ENCODE measurements at regions not wholly inside any gene's neighbourhood (a gene's known extent, or its start where the extent isn't known, plus 50 kb on each side); places are given as distances from the start of the nearest gene placed in this dataset.

DNA sequence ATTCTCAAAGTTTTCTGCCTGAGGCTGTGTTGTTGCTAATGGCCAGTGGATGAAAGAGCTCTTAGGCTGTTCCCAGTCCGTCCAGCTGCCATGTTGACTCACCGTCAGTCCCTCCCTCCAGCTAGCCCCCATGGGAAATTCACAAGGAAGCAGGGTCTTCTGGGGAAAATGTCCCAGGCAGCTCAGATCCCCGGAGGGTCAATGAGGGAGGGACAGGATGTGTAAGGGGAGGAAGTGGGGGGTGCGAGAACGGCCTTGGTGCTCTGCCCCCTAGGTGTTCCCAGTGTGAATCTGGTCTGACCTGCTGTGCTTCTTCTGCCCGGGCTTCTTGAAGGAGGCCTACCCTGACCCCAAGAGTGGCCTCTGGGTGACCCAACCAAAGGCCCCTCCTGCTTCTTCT, 65.9 kb downstream of the CEBPB start:
- H2AK5ac ChIP-seq (ENCODE audit: low read length) = no peak overlapping the region
- peak overlapping the region; percentile 48 for H3K27ac ChIP-seq (ENCODE audit: low read depth, low read length)
- peak overlapping the region; percentile 76 for H2BK5ac ChIP-seq (ENCODE audit: low read depth, low read length, poor library complexity)
- H3K36me3 ChIP-seq (ENCODE audit: control insufficient read depth in 1 of 2, insufficient read depth in 2 of 2, low read length in 2 of 2) = no peaks in the 10 kb centered on the region
- no peak overlapping the region for H3K23ac ChIP-seq (ENCODE audit: low read length)
- H3K27me3 ChIP-seq (ENCODE audit: insufficient read depth, low read length) = no peaks in the 10 kb centered on the region
- no peak overlapping the region for H2BK120ac ChIP-seq (ENCODE audit: insufficient read depth, low read length, poor library complexity)
- no peak overlapping the region for H3K9ac ChIP-seq (ENCODE audit: low read length)
- no CpG with 5 or more reads among the region's 6 CpGs for WGBS (ENCODE audit: extremely low coverage, insufficient coverage, insufficient read length)
- no peak overlapping the region for H4K12ac ChIP-seq (ENCODE audit: low read depth, low read length)
- no peak overlapping the region for H3K18ac ChIP-seq (ENCODE audit: low read length)
- peaks cover 3% of the 10 kb centered on the region for H3K79me2 ChIP-seq (ENCODE audit: control insufficient read depth, insufficient read depth, low read length, poor library complexity)
- peaks cover 19% of the 10 kb centered on the region for H3K79me1 ChIP-seq (ENCODE audit: low read length)
- H3K9me3 ChIP-seq (ENCODE audit: insufficient read depth, low read depth, low read length) = no peaks in the 10 kb centered on the region
- no peak overlapping the region for H3K14ac ChIP-seq (ENCODE audit: low read length)
- no peak overlapping the region for H2AFZ ChIP-seq (ENCODE audit: insufficient read depth, low read length, poor library complexity)
- H3K4ac ChIP-seq (ENCODE audit: low read depth, low read length) = no peak overlapping the region
- no peak overlapping the region for H3K4me3 ChIP-seq (ENCODE audit: low read depth, low read length)
- peaks cover 17 to 23% of the 10 kb centered on the region in 2 experiments for H3K4me1 ChIP-seq (ENCODE audit: control insufficient read depth in 1 of 2, insufficient read depth in 2 of 2, low read length in 2 of 2)
- H4K91ac ChIP-seq (ENCODE audit: low read depth, low read length) = peak overlapping the region; percentile 5
- no peak overlapping the region for H2BK12ac ChIP-seq (ENCODE audit: low read length)
- H4K8ac ChIP-seq (ENCODE audit: low read depth, low read length) = peak overlapping the region; percentile 8
- DNase-seq = peak; percentile 96 to 97
- no peak overlapping the region for H3K4me2 ChIP-seq (ENCODE audit: low read length)

- Histone ChIP-seq H4K91ac (ENCODE audit: low read depth, low read length) (peak overlapping the region; percentile 92), H3K18ac (ENCODE audit: low read length) (no peak overlapping the region), H3K14ac (ENCODE audit: low read length) (no peak overlapping the region), H3K4me2 (ENCODE audit: low read length) (no peak overlapping the region), H4K12ac (ENCODE audit: low read depth, low read length) (no peak overlapping the region), H3K9ac (ENCODE audit: low read length) (no peak overlapping the region), H3K9me3 (ENCODE audit: insufficient read depth, low read depth, low read length) (no peaks in the 10 kb centered on the region), H4K8ac (ENCODE audit: low read depth, low read length) (no peak overlapping the region), H3K4ac (ENCODE audit: low read depth, low read length) (no peak overlapping the region), H2AFZ (ENCODE audit: insufficient read depth, low read length, poor library complexity) (no peak overlapping the region), H3K36me3 (ENCODE audit: control insufficient read depth in 1 of 2, insufficient read depth in 2 of 2, low read length in 2 of 2) (no peaks in the 10 kb centered on the region), H2AK5ac (ENCODE audit: low read length) (peak overlapping the region; percentile 80), H3K23ac (ENCODE audit: low read length) (no peak overlapping the region), H2BK5ac (ENCODE audit: low read depth, low read length, poor library complexity) (peak overlapping the region; percentile 10), H3K4me1 (ENCODE audit: control insufficient read depth in 1 of 2, insufficient read depth in 2 of 2, low read length in 2 of 2) (peaks cover 14 to 17% of the 10 kb centered on the region in 2 experiments), H2BK12ac (ENCODE audit: low read length) (peak overlapping the region; percentile 97), H3K79me2 (ENCODE audit: control insufficient read depth, insufficient read depth, low read length, poor library complexity) (peaks cover 3% of the 10 kb centered on the region), H3K79me1 (ENCODE audit: low read length) (peaks cover 14% of the 10 kb centered on the region), H3K27ac (ENCODE audit: low read depth, low read length) (peak overlapping the region; percentile 42), H3K4me3 (ENCODE audit: low read depth, low read length) (no peak overlapping the region), H2BK120ac (ENCODE audit: insufficient read depth, low read length, poor library complexity) (peak overlapping the region; percentile 92), H3K27me3 (ENCODE audit: insufficient read depth, low read length) (no peaks in the 10 kb centered on the region)
- DNase-seq = peak; percentile 94 to 97
- no CpG with 5 or more reads among the region's 8 CpGs for WGBS (ENCODE audit: extremely low coverage, insufficient coverage, insufficient read length)
Measured at GRCh38 chr20:50257860-50258259, 67.2 kb downstream of the CEBPB start.

DNA sequence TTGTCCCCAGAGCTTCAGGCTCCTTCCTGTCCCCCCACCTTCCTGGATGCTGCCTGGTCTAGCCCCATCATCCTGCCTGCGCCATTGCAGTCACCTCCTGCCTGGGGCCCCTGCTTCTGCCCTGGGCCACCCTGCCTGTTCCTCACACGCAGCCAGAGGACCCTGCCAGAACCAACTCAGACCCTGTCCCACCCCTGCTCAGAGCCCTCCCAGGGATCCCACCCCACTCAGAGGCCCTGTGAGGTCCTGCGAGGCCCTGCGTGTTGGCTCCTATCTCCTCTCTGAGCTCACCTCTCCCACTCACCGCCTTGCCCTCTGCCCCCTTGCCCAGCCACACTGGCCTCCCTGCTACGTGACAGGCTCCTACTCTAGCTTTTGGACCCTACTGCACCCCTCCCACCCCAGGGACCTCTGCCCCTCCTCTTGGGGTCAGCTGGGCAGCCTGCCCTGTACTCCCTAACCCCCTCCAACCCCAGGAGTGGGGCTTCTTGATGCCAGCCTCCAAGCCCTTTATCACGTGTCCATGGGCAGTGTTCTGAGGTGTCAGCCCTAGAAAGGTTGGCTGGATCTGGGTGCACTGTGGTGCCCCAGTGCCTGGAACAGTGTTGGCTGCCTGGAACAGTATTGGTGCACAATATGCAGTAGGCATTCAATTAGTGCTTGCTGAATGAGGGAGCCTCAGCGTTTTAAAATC, 68.3 kb downstream of the CEBPB start:
- H2BK12ac ChIP-seq (ENCODE audit: low read length) = peak overlapping the region; percentile 67
- H3K9ac ChIP-seq (ENCODE audit: low read length) = no peak overlapping the region
- peak overlapping the region; percentile 0 for H2AK5ac ChIP-seq (ENCODE audit: low read length)
- no CpG with 5 or more reads among the region's 8 CpGs for WGBS (ENCODE audit: extremely low coverage, insufficient coverage, insufficient read length)
- H4K8ac ChIP-seq (ENCODE audit: low read depth, low read length) = no peak overlapping the region
- H3K27ac ChIP-seq (ENCODE audit: low read depth, low read length) = no peak overlapping the region
- no peak overlapping the region for H2BK5ac ChIP-seq (ENCODE audit: low read depth, low read length, poor library complexity)
- no peaks in the 10 kb centered on the region for H3K27me3 ChIP-seq (ENCODE audit: insufficient read depth, low read length)
- no peak overlapping the region for H2AFZ ChIP-seq (ENCODE audit: insufficient read depth, low read length, poor library complexity)
- H3K14ac ChIP-seq (ENCODE audit: low read length) = no peak overlapping the region
- peaks cover 3% of the 10 kb centered on the region for H3K79me2 ChIP-seq (ENCODE audit: control insufficient read depth, insufficient read depth, low read length, poor library complexity)
- H3K36me3 ChIP-seq (ENCODE audit: control insufficient read depth in 1 of 2, insufficient read depth in 2 of 2, low read length in 2 of 2) = no peaks in the 10 kb centered on the region
- H3K18ac ChIP-seq (ENCODE audit: low read length) = no peak overlapping the region
- no peak overlapping the region for H3K4ac ChIP-seq (ENCODE audit: low read depth, low read length)
- H2BK120ac ChIP-seq (ENCODE audit: insufficient read depth, low read length, poor library complexity) = peak overlapping the region; percentile 2
- peak overlapping the region; percentile 41 for H4K91ac ChIP-seq (ENCODE audit: low read depth, low read length)
- H3K79me1 ChIP-seq (ENCODE audit: low read length) = peaks cover 10% of the 10 kb centered on the region
- H3K4me2 ChIP-seq (ENCODE audit: low read length) = no peak overlapping the region
- H3K4me1 ChIP-seq (ENCODE audit: control insufficient read depth in 1 of 2, insufficient read depth in 2 of 2, low read length in 2 of 2) = peaks cover 9 to 11% of the 10 kb centered on the region in 2 experiments
- no peak for DNase-seq
- no peak overlapping the region for H4K12ac ChIP-seq (ENCODE audit: low read depth, low read length)
- no peaks in the 10 kb centered on the region for H3K9me3 ChIP-seq (ENCODE audit: insufficient read depth, low read depth, low read length)
- no peak overlapping the region for H3K23ac ChIP-seq (ENCODE audit: low read length)
- H3K4me3 ChIP-seq (ENCODE audit: low read depth, low read length) = no peak overlapping the region

GRCh38 chr20:50259705-50260478, 69.3 kb downstream of the CEBPB start:
- no peaks in the 10 kb centered on the region for H3K36me3 ChIP-seq (ENCODE audit: control insufficient read depth in 1 of 2, insufficient read depth in 2 of 2, low read length in 2 of 2)
- no peak overlapping the region for H3K4ac ChIP-seq (ENCODE audit: low read depth, low read length)
- H4K12ac ChIP-seq (ENCODE audit: low read depth, low read length) = no peak overlapping the region
- no peak overlapping the region for H2AFZ ChIP-seq (ENCODE audit: insufficient read depth, low read length, poor library complexity)
- peak overlapping the region; percentile 1 for H4K8ac ChIP-seq (ENCODE audit: low read depth, low read length)
- H3K27ac ChIP-seq (ENCODE audit: low read depth, low read length) = no peak overlapping the region
- no peak overlapping the region for H2BK5ac ChIP-seq (ENCODE audit: low read depth, low read length, poor library complexity)
- peak overlapping the region; percentile 23 for H2BK12ac ChIP-seq (ENCODE audit: low read length)
- no CpG with 5 or more reads among the region's 9 CpGs for WGBS (ENCODE audit: extremely low coverage, insufficient coverage, insufficient read length)
- no peak overlapping the region for H3K4me3 ChIP-seq (ENCODE audit: low read depth, low read length)
- peak overlapping the region; percentile 8 for H4K91ac ChIP-seq (ENCODE audit: low read depth, low read length)
- no peak overlapping the region for H3K9ac ChIP-seq (ENCODE audit: low read length)
- no peak overlapping the region for H3K4me2 ChIP-seq (ENCODE audit: low read length)
- H3K14ac ChIP-seq (ENCODE audit: low read length) = no peak overlapping the region
- H3K4me1 ChIP-seq (ENCODE audit: control insufficient read depth in 1 of 2, insufficient read depth in 2 of 2, low read length in 2 of 2) = peaks cover 9 to 11% of the 10 kb centered on the region in 2 experiments
- no peak overlapping the region for H2BK120ac ChIP-seq (ENCODE audit: insufficient read depth, low read length, poor library complexity)
- no peak overlapping the region for H3K18ac ChIP-seq (ENCODE audit: low read length)
- H2AK5ac ChIP-seq (ENCODE audit: low read length) = peak overlapping the region; percentile 22
- no peaks in the 10 kb centered on the region for H3K9me3 ChIP-seq (ENCODE audit: insufficient read depth, low read depth, low read length)
- H3K27me3 ChIP-seq (ENCODE audit: insufficient read depth, low read length) = no peaks in the 10 kb centered on the region
- H3K23ac ChIP-seq (ENCODE audit: low read length) = no peak overlapping the region
- peaks cover 10% of the 10 kb centered on the region for H3K79me1 ChIP-seq (ENCODE audit: low read length)
- no peak for DNase-seq
- peaks cover 3% of the 10 kb centered on the region for H3K79me2 ChIP-seq (ENCODE audit: control insufficient read depth, insufficient read depth, low read length, poor library complexity)
